Limb (tissue), 2 donors: ENCODE measurements at regions not wholly inside any gene's neighbourhood (a gene's known extent, or its start where the extent isn't known, plus 50 kb on each side); places are given as distances from the start of the nearest gene placed in this dataset.
"Not testable (repeated sequence)": the region's sequence is repeated elsewhere in the genome, so short reads cannot be mapped to it uniquely, and the experiment has no call there.

Experiments used
- DNase-seq, 2 donors: peaks; one replicate each; pipeline ENCODE4 v3.0.0-alpha.2; 2016; ENCODE audit errors: extremely low spot score in 2 of 2

DNA sequence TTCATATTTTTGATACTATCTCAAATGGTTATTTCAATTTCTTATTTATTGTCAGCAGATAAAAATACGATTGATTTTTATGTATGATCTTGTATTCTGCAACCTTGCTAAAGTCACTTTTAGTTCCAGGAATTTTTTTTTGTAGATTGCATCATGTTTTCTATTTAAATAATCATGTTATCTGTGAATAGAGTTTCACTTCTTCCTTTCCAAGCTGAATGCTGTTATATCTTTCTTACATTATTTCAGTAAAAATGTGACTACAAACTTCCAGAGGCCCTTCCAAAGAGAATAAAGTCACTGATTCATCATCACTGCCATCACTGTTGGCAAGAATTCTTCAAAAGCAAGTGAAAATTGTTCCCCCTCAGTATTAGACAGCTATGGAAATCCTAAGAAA, 104.7 kb upstream of the RAP1B start:
- DNase-seq: no peak

DNA sequence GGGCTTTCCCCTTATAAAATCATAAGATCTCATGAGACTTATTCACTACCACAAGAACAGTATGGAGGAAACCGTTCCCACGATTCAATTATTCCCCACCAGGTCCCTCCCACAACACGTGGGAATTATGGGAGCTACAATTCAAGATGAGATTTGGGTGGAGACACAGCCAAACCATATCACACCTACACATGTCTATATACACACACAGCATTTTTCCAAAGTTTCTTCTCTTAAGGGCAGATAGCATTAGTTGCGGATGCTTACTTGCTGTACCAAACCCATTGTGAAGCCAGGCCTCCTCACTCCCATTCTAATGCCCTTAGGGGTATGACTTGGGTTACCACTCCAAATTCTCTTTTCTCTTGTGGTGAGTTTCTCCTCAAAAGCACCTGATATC, 104.1 kb upstream of the RAP1B start:
- no peak for DNase-seq

DNA sequence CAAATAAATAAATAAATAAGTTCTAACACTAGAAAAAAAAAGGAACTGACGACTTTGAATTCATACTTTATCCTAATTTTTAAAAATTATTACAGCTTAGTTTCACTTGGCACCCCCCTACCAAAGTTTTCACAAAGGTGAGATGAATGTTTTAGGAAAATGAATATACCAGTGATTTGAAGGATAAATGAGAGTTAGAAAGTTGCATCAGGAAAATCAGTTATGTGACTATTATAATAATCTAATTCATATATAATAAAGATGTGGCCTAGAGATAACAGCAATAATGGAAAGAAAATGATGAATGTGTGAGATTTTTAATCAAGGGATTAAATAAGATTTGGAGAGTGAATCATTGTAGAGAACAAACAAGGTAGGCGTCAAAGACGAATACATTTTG, 103.0 kb upstream of the RAP1B start:
- DNase-seq: no peak

DNA sequence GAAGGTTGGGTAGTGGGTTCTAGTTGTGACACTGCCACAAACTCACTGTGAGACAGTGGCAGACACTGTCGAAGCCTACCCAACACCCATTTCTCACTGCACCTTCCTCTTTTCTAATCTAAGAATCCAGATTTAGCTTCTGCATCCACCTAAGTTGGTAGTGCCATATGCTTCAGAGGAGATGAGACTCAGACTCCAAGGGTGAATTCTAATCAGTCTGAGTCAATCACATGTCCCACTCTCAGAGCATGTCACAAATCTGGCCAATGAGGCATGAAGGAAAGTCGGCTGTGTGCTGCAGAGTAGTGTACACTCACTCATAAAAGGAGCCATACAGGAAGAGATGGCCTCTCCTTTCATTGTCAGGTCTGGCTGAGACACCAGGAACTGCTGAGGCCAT, 102.1 kb upstream of the RAP1B start:
- no peak for DNase-seq

DNA sequence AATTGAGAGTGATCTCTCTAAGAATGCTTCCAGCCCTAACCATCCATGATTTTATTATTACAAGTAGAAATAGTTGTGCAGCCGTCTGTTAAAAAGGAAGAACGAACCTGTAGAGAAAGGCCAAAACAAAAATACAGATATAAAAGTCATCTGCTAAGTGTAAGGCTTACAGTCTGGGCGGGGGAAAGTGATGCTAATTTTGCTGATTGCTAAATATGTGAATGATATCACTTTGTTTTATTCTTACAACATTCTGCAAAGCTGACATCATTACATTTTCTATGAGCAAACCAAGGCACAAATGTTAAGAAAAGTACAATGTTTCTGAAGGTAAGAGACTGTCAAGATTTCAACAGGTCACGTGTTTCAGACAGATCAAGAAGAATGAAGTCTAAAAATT, 101.5 kb upstream of the RAP1B start:
- no peak for DNase-seq

DNA sequence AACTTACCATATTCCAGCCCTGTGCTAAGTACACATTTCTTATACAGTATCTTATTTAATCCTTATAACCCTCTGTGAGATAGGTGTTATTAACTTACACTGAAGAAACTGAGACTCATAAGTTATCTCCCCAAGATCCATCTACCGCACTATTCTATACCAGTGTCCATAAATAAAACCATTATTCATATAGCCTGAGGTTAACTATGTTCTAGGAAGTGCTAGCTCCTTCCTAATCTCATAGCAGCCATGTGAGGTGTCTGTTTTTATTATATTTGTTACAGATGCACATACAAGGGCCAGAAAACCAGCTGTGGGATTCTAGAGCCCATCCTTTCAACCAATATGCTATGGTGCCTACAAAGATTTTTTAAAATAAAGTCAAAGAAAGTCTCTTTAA, 100.3 kb upstream of the RAP1B start:
- DNase-seq: no peak

DNA sequence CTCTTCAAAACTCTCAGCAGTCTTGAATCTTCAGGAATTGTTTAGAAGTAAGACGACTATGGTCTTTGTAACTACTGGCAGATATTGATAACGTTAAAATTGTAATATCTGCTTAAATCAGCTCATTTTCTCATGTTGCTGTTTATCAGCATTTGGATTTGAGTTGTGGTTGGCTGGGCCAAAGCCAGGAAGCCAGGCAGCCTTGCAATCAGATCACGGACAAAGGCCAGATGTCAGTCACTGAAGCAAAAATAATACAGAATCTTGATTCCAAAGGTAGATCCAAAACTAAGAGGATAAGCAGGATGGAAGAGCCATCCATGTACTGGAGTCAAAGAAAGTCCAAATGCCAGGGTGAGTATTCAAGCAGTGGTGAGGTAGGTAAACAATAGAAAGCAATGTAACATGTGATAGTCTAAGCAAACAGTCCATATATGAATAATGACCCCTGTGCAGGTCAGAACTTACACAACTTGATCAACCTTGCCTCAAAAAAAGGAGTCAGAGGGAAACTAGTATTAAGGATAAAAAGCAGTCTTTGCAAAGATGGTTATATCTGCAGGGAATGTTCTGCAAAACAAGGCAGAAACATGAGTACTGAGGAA, 95.8 kb upstream of the RAP1B start:
- no peak for DNase-seq

DNA sequence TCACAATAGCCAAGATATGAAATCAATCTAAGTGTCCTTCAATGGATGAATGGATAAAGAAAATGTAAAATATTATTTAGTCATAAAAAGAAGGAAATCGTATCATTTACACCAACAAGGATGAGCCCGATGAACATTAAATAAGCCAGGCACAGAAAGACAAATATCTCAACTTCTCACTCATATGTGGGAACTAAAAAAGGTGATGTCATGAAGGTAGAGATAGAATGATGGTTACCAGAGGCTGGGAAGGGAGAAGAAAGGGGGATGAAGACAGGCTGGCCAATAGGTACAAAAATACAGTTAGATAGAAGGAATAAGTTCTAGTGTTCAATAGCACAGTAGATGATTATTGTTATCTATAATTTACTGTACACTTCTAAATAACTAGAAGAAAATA, 94.9 kb upstream of the RAP1B start:
- no peak for DNase-seq

DNA sequence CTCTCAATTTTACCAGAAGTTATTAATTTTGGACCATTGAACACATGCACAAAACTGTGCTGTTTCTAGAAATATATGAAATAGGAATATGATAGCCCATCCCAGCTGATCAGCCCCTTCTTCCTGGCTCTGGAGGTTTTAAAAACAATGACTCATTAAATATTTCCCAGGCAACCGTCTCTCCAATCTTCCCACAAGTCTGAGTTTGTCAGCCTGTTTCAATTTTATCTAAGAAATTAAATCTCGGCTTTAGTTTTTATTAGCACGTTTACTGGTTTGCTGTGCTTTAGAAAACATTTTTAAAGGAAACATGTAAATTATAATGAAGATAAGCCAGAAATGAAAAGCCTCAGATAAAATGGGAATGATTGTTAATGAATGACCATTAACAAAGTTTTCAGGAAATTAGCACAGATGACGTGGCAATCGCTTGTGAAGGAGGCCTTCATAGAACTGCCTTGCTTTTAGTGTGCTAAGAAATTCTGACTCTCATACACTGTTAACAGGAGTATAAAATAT, 89.3 kb upstream of the RAP1B start:
- no peak for DNase-seq

DNA sequence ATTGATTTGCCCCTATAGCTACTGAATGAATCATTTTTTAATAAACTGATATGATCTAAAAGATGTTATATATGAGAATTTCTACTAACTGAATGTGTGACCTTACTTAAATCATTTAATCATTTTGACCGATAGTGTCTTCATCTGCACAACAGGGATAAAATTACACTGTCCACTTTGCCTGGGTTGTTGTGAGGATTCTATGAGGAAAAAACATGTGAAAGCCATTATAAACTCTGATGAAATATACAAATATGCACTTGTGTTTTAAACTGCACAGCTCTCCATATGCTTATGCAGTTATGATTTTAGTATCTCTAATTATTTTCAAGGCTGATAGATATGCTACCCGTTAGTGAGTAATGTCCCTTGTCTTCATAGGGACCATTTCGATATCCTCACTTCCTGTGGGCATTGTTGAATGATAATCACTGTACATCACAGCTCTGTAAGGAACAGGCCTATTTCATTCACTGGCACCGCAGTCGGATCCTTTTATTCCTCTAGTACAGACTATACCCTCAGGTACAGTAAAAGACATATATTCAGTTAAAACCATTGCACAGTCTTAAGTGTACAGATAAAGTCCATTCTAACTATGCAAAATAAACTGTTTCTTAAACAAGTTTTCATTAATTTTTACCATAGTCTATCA, 88.7 kb upstream of the RAP1B start:
- DNase-seq: no peak

DNA sequence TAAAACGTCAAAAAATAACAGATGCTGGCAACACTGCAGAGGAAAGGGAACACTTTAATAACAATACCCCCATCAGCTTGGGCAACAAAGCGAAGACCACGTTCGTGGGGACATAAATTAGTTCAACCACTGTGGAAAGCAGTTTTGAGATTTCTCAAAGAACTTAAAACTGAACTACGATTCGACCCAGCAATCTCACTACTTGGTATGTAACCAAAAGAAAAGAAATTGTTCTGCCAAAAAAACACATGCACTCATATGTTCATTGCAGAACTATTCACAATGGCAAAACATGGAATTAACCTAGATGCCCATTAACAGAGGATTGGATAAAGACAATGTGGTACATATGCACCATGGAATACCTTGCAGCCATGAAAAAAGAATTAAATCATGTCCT, 81.2 kb upstream of the RAP1B start:
- no peak for DNase-seq

DNA sequence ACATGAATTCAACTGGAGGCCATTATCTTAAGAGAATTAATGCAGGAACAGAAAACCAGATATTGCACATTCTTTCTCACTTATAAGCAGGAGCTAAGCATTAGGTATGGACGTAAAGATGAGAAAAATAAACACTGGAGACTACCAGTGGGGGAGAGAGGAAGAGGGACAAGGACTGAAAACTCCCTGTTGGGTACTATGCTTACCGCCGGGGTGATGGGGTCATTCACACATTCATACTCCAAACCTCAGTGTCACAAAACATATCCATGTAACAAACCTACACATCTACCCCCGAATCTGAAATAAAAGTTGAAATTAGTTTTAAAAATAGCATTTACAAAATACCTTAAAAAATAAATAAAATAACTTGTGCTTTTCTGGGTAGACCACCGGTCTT, 80.8 kb upstream of the RAP1B start:
- no peak for DNase-seq

DNA sequence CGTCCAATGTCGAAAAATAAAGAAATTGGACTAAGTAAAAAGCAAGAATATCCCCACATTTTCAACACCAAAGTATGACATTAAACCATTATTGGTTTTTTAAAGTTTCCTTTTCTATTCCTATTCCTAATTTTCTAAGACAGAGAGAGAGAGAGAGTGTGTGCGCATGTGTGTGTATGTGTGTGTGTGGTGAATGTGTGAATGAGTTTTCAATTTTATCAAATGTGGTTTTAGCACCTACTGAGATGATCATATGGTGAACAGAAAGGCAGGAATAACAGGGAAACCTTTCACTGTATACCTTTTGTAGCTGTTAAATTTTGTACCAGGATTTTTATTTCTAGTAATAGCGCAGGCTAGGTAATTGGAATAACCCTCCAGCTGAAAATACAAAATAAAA, 80.4 kb upstream of the RAP1B start:
- DNase-seq: no peak

DNA sequence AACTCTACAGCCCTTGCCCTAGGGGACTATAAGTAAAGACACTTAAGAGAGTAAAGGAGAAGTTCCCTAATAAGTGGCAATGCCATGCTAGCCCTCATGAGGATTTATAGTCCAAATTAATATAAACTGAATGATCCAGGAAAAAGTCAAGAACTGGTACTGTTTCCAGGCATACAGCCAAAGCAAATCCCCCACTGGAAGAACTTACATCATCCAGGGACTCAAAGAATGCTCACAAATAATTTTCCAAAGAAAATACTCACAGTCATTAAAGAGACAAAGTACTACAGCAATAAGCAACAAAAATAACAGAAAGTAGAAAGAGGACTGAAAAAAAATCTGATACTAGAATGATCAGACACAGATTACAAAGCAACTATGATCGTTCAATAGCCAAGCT, 79.7 kb upstream of the RAP1B start:
- peak in 1 of 2 donors; percentile 39 for DNase-seq

DNA sequence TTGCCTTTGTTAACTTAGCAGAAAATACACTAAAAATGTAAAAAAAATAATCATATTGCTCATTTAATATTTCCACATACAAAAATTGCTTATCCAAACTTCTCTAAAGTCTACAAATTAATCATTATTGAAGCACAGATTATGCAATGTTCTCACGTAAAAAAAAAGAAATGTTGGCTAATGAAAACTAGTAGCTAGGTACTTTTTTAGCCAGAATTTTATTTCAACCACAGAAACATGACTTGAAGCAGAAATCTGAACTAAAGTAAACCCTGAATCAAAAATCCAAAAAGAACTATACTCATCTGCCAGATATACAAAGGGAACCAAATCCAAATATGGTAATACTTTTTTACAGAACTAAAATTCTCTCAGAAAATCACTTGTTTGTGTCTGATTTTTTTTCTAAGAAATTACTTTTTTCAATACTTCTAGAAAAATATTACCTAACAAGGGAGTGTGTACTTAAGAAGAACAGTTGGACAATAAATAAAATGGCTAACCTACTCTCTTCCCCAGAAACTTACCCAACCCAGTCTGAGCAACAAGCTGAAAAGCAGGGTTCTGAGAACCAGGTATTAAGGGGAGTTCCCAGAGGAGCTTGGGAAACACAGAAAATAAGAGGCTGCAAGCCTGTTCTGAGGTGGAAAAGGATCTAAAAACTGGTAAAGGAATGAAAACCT, 78.4 kb upstream of the RAP1B start:
- no peak for DNase-seq

DNA sequence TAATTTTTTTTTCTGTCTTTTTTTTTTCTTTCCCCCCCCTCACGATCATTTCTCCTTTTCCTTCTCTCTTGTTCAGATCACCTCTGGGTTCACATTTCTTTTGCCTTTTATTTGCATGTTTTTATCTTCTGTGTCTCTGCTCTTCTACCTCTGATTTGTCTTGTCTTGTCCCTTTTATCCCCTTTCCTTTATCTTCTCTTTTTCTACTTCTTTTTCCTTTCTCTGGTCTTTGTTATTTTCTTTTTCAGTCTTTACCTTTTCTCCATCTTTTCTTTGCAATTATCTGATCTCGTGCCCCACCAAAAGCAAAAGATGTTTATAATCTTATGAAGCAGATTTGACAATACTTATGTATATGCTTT, 77.8 kb upstream of the RAP1B start:
- DNase-seq: no peak

DNA sequence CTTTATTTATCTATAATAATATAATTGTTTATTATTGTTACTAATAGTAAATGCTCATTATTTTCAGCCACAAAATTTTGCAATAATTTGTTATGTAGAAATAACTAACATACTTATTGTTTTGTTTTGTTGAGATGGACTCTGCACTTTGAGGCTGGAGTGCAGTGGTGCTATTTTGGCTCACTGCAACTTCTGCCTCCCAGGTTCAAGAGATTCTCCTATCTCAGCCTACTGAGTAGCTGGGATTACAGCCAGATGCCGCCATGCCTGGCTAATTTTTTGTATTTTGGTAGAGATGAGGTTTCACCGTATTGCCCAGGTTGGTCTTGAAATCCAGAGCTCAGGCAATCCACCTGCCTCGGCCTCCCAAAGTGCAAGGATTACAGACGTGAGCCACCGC, 76.6 kb upstream of the RAP1B start:
- DNase-seq: no peak

DNA sequence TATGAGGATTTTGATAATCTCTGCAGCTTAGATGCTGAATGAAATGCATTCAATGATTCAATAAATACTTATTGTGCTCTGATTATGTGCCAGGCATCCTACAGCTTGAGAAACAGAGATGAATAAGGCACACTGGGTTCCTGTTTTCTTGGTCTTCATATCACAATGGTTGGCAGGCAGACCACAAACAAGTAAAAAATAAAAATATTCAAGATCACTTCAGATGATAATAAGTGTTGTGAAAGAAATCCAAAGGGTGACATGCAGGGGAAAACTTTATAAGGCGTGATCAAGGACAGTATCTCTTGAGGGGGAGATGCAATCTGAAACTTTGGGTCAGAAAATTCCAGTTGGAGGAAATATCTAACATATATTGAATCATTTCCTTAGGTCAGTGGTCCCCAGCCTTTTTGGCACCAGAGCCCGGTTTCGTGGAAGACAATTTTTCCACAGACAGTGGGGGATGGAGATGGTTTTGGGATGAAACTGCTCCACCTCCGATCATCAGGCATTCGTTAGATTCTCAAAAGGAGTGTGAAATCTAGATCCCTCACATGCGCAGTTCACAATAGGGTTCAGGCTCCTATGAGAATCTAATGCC, 73.7 kb upstream of the RAP1B start:
- DNase-seq: no peak

DNA sequence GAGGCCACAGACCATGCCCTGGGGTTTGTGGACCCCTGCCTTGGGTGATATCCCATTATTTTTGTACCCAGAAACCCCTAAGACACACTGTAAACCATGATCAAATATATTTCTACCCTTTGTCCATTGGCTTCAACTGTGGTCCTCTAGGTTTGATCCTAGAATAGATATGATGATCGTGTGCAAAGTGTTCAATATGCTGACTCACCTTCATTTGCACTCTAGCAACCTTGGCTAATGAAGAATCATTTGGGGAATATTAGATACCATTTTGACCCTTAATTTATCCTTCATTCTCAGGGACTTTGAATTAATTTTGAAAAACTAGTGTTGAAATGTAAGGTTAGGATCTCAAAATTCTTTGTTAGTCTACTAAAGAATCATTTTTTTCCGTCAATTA, 73.1 kb upstream of the RAP1B start:
- DNase-seq: no peak

DNA sequence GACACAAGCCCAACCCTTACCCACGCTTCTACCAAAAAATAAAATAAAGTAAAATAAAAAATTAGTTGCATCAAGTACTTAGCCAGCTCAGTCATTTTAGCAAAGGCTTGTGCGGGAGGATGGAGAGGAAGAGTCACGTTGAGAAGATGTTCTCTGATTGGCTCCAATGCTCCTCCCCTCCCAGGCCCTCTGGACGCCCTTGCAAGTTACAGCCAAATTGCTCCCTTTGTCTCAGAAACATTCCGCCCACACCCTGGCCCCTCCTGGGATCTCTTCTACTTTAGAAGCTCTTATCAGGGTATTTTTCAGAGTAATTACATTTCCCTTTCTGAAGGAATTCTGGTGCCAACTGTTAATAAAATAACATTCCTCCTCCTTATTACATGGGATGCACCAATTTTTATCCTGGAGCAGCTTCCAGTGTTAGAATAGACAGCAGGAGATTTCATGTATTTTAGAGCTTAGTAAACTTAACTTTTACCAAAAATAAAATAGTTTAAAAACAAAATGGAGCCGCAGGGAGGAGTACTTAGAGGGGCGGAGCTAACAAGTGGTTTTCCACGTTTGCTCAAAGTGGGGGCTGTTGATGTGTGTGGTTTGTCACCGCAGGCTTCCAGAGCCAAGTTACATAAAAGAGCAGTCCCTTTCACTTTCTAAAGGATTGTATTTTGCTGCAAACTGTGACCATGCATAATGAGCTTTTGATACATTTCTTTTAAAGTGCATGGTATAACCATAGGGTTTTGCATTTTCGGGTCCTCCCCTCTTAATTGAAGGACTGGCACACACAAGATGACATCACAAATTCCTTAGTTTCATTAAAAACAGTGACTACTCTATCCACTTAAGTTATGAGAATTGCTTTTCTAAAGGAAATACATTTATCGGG, 71.7 kb upstream of the RAP1B start:
- DNase-seq: peak; percentile 33 to 50

DNA sequence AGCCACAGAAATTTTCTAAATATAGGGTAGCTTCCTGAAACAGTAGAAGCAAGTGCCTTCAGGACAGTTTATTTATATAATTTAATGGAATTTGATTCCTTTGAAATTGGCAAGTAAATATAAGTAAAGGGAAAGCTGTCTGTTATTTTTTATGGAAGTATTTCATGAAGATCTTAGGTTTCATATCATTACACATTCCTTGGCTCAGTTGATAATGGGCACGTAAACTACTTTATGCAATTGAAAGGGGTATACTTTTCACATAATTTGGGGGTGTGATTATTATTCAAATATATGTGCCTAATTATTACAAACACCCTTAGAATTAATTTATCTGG, 71.1 kb upstream of the RAP1B start:
- no peak for DNase-seq

DNA sequence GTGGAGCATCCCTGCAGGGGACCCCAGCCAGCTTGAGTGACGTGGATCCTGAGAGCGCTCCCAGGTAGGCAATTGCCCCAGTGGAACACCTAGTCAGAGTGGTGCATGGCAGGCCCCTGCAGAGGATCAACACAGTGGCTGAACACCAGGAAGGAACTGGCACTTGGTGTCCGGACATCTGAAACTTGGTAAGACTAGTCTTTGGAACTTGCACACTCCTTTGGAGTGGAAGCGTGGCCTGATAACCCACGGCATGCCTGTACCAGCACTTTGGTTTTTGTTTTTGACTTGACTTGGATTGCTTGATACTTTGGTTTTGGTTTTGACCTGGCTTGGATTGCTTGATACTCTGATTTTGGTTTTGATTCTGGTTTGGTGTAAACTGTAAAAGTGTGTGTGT, 69.9 kb upstream of the RAP1B start:
- not testable (repeated sequence) for DNase-seq
